HG03103 (cell line): ENCODE measurements at regions not wholly inside any gene's neighbourhood (a gene's known extent, or its start where the extent isn't known, plus 50 kb on each side); places are given as distances from the start of the nearest gene placed in this dataset.
"Not testable (repeated sequence)": the region's sequence is repeated elsewhere in the genome, so short reads cannot be mapped to it uniquely, and the experiment has no call there.

Experiments used
- ATAC-seq: cut with Tn5 transposase; IDR thresholded peaks from one replicate; pipeline ENCODE4 v1.9.1; 2021; ENCODE audit warnings: low read depth; ENCODE audit not compliant: unreplicated experiment

DNA sequence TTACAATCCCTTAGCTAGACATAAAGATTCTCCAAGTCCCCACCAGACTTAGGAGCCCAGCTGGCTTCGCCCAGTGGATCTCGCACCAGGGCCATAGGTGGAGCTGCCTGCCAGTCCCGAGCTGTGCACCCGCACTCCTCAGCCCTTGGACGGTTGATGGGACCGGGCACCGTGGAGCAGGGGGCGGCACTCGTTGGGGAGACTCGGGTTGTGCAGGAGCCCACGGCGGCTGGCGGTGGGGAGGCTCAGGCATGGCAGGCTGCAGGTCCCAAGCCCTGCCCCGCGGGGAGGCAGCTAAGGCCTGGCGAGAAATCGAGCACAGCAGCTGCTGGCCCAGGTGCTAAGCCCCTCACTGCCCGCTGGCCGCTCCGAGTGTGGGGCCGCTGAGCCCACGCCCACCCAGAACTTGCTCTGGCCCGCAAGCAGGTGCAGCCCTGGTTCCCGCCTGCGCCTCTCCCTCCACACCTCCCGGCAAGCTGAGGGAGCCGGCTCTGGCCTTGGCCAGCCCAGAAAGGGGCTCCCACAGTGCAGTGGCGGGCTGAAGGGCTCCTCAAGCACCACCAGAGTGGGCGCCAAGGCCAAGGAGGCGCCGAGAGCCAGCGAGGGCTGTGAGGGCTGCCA is 275.0 kb upstream of the PDE3A start:
- not testable (repeated sequence) for ATAC-seq

DNA sequence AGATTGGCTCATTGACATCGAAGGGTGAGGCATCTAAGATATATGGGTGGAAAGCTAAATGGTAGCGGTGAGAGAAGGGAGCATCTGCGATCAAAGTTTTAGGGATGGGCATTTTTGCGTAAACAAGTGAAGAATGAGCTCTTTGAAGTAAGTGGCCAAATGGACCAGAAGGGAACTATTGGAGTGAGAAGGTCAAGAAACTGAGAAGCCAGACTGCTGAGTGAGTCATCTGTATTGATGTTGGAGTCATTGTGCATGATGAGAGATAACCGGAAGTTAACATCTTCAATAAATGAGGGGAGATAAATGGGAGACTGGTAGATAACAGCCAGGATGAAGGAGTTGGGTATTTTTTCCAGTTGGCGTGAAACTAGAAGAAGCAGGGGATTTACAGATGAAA is 271.9 kb upstream of the PDE3A start:
- ATAC-seq, result no peak

DNA sequence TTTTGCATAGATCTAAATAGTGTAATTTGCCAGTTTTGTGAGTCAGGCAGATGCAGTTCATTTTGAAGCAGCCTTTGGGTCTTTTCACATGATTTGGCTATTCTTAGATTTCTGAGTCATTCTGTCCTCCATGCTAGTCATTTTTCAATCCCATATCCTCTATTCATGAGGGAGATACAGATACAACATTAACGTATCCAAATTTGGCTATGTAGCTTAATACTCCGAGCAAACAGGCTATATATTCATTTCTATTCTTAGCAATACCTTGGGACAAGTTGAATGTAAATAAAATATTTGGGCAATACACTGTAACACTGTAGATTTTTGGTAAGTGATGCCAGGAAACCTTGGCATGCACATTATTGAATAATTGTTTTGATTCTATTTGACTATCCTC is 270.7 kb upstream of the PDE3A start:
- no peak for ATAC-seq

DNA sequence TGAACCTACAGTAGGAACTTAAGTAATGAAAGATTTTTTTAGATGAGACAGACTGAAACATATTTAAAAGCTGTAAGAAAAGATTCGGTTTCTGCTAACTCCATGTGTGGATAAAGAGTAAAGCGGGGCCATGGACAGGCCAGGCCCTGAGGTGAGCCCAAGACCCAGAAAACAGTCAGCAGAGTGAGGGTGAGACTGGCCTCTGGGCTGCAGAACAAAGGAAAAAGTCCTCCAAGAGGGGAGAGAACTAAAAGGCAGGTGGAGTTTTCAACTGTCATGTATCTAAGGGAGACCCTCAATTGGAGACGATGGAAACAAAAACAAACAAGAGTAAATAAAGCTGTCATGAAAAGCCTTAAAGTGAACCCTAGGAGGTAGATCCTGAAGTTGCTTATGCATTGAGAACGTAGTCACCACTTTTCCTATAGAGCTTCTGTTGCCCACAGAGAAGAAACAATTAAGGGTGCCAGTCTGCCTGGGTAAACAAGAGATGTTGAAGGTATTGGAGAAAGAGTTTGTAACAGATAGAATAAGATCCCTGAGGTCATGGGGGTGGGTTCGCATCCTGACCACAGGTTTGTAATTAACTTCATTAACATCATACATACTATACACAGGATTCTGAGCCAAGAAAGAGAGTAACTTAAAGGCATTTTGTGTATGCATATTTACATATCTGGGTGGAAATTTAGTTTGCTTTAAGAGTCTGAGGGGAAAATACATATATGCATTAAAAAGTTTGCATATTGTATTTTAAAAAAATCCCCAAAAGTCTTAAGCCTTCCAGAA is 268.7 kb upstream of the PDE3A start:
- ATAC-seq, result no peak

DNA sequence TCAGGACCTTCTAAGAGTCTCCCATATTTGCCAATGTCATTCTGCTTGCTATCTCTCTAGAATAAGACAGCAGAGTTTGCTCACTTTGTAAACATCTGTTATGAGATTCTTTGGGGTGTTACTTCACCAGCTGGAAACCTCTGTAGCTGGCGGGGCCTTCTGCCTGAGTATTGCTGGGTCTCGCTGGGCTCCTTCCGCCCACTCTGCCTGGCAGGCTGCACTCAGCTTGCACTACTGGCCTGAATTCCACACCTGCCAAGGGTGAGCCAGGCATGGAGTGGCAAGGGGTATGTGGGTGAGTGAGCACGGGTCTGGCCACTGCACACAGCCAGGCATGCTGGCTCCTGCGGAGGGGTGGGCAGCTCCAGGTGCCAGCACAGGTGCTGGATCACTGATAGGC is 267.3 kb upstream of the PDE3A start:
- no peak for ATAC-seq

DNA sequence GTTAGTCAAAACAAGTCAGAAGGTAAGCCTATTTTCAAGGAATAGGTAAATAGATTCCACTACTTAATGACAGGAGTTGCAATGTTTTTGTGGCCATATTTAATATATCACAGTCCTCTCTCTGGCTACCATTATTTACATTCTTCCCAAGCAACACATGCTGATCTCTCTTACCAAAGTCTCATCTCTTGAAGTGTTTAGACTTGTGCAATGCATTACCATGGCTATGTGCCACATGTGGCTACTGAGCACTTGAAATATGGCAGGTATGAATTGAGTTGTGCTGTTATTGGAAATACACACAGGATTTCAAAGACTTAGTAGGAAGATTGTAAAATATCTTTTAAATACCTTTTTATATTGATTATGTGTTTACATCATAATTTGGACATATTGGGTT is 262.4 kb upstream of the PDE3A start:
- no peak for ATAC-seq

DNA sequence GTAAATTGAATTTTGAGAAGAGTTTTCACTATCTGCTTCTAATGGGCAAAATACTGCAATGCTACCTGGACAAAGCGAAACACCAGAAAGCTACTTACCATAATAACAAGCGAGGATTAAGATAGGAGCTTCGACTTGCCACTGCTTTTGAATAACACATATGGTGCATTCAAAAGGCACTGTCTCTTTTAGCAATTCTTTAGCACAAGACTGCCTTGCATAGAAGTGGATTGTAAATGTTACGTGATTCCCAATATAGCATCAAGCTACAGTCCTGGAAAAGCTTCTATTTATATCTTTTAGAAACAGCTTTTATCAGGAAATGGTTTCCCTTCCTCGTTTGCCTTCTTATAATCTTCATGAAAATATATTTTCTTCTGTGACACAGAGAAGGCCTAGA is 258.7 kb upstream of the PDE3A start:
- no peak for ATAC-seq

DNA sequence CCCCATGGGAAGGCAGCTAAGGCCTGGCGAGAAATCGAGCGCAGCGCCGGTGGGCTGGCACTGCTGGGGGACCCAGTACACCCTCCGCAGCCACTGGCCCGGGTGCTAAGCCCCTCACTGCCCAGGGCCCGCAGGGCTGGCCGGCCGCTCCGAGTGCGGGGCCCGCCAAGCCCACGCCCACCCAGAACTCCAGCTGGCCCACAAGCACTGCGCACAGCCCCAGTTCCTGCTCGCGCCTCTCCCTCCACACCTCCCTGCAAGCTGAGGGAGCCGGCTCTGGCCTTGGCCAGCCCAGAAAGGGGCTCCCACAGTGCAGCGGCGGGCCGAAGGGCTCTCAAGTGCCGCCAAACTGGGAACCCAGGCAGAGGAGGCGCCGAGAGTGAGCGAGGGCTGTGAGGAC is 253.0 kb upstream of the PDE3A start:
- not testable (repeated sequence) for ATAC-seq

DNA sequence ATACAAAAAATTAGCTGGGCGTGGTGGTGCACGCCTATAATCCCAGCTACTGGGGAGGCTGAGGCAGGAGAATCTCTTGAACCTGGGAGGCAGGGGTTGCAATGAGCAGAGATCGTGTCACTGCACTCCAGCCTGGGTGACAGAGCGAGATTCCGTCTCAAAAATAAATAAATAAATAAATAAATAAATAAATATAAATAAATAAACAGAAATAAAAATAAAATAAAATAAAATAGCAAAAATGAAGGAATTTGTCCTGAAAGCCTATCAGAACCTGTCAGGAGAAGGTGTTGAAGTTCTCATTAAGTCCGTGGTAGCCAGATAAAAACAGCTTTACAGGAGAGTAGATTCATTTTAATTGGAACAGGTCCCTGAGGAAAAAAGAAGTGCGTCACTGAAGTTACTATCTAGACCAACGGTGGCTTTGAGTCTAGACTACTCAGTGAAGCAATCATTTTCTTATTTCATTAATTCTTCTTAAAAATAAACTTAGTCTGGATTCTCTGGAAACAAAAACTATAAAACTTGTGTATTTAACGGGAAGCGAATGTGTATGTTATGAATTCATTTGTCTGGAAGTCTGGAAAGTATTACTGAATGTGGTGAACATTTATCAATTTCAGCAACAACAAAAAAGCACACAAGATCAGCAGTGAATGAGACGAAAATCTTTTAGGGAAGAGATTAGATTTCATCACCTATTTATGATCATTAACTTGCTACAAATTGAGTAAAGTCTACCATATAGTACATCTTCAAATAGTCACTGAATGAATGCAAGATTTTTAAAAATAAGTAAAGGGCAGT is 248.5 kb upstream of the PDE3A start:
- ATAC-seq, result no peak

DNA sequence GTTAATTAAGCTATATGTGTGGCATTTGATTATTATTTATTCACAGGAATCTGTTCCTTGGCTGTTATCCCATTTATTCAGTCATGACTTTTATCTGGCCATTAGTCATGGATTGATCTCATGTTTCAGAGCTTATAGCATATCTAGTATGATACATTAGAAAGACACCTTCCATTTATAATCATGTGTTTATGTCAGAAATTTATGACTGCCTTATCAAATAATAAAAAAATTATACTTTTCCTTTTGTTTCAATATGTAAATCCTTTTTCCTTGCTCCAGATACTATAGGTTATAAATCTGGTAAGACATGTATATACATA is 248.0 kb upstream of the PDE3A start:
- no peak for ATAC-seq

DNA sequence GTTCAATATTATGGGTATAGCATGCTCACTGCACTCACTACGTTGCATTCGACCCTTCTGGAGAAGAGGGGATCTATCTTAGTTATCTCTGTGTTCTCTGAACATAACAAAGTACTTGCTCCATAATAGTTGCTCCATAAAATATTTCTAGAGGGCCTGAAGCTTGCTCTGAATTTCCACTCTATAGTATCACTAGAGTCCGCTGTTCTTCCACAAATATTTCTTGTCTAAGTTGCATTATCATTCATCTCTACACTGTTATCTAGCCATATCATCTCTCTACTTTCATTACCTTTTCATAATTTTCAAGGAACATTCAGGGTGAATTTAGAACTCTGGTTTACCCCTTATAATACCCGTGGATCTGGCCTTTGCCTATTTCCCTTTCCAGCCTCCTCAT is 246.1 kb upstream of the PDE3A start:
- ATAC-seq, result no peak

DNA sequence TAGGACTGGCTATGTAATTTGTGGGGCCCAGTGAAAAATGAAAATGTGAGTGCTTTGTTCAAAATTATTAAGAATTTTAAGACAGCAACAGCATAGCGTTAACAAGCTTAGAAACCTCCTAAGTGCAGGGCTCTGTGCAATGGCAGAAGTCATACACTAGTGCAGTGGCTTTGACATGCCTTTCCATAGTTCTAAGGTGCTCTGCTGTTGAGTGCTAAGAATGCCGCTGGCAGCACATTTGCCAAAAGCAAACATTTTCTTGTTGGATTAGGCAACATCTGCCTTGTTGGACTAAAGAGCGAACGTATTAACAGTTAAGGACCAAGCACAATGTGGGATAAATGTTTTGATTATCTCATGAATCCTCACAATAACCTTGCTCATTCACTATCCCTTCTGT is 244.9 kb upstream of the PDE3A start:
- no peak for ATAC-seq

DNA sequence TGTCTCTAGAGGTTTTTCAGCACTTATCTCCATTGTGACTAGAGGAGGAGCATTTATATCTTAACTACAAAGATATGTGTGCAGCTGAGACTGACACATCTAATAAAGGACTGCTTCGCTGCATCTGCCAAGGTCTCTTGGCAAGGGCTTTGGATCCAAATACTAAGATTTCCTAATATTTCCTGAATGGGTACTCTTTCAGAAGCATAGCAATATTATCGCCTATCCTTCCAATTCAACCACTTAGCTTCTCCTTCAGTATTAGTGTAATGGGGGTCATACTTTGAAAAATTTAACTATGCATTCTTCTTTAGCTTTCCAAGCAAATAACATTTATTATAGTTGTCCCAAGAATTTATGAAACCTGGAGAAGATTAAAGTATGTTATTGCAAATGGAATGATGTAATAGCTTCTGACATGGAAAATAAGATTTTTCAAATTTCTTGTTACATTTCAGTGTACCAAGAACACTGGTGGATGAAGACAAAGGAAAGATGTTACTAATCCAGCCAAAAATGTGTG is 243.0 kb upstream of the PDE3A start:
- ATAC-seq, result no peak

DNA sequence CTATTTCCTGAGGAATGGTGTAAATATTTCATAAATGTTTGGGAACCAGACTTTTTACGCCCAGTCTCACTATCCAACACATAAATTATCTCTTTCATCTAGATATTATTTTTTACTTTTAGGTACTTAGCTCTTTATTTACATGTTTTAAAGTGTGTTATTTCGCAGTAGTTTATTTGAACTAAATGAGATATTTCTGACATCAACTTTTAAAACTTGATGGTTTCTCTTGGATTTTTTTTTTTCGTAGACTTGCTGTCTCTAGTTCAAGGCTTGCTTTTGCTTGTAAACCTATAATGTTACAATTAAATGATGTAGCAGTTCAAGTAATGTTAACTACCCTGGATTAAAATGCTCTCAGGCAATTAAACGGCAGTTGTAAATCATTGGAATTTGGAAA is 241.7 kb upstream of the PDE3A start:
- no peak for ATAC-seq

DNA sequence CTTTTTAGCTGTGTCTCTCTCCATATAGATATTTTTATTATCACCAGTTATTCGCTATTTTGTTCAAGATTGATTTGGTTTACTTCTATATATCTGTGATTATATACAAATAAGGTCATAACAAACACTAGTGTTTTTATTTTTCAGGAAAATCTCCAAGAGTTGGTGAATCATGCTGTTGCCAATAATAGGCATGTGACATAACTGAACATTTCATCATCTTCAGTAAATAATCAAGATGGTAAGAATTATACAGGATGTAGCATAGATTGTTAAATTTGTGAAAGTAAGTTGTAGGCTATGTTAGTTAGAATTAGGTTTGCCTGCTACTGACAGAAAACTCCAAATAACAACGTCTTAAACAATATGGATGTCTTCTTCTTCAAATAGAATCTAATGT is 240.9 kb upstream of the PDE3A start:
- no peak for ATAC-seq

DNA sequence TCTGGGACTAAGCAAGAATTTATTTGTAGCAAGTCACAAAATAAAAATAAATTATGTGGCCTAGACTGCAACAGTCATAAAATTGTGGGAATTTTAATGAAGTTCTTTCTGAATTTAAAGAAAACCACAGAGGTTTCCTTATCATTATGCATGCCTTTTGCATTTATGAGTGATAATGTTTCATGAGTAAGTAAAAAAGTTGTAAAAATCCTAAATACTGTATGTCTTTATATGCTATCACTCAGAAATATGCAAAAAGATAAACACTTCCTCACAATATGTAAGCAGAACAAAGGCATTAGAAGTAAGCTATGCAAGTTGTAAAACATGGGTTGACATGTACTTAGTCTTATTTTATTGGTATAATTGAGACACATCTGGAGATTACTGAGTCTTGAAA is 239.4 kb upstream of the PDE3A start:
- ATAC-seq, result no peak

DNA sequence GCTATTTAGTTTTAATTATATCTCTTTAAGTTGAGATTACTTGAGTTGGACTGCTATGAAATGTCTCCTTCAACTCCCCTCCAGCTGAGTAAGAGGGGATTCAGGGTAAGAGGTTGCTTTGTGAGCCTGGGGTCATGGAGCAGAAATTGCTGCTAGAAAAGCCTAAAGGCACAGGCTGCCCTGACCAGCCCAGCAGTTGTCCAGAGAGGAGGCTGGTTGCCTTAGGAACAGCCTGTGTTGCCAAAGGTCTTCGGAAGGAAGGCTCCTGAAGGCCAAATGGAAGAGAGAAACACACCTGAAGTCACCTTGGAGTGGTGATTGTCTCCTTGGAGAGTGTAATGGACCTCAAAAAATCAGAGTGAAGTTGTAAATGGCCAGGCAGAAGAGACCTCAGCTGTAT is 235.5 kb upstream of the PDE3A start:
- ATAC-seq, result no peak

DNA sequence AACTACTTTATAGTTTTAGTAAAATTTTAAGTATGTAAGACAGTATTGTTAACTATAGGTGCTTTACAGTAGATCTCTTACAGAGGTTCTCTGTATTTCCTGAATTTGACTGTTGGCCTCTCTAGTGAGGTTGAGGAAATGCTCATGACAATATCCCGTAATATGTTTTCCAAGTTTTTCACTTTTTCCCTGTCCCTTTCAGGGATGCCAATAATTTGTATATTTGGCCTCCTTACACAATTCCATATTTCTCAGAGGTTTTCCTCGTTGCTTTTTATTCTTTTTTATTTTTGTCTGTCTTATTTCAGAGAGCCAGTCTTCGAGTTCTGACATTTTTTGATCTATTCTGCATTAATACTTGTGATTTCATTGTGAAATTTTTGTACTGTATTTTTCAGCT is 233.7 kb upstream of the PDE3A start:
- no peak for ATAC-seq

DNA sequence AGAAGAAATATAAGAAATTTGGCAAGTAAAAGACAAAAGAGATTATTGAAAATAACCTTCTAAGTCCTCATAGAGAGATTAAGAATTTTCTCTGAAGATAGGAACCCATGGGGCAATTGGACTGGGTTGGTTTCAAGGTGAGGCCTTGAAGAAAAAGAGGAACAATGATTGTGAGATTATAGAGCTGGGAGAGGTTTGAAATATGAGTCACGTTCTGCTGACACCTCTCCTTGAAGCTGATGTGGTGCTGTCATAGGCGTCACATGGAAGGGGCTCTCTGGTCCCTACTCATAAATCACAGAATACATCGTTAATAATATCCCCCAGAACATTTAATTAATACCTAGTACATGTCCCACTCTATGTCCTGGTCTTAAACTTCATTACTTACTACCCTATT is 227.6 kb upstream of the PDE3A start:
- no peak for ATAC-seq

DNA sequence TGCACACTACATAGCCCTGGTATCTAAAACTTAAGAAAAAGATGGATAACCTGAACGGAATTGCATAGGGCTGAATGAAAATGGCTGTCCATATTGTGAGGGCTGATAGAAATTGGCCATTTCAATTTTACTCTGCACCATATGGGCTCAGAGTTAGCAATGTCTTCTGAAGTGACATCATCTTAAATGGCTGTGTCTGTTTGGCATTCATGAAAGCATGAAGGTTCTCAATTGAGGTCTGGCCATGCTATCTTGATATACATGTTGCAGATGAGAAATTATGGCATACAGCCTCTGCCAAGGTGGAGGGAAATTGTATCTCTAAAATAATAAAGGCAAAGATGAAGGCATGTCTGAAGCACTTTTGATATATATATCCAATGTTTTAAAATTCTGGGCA is 226.0 kb upstream of the PDE3A start:
- ATAC-seq, result no peak

DNA sequence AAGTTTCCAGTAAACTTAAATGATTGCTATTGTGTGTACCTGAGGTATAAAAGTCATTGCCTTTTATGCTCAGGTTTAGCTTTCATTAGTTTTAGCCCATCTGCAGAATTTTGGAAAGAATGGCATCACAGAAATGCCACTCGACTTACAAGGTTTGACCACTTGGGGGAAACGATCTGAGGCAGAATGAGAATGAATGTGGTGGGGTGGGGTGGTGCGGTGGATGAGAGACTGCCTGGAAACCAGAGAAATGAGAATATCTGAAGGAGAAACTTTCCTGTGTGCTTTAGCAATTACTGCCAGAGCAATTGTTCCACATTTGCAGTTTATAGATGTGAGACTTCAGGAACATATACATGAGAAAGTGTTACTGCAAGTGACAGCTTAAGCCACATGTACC is 225.4 kb upstream of the PDE3A start:
- no peak for ATAC-seq

DNA sequence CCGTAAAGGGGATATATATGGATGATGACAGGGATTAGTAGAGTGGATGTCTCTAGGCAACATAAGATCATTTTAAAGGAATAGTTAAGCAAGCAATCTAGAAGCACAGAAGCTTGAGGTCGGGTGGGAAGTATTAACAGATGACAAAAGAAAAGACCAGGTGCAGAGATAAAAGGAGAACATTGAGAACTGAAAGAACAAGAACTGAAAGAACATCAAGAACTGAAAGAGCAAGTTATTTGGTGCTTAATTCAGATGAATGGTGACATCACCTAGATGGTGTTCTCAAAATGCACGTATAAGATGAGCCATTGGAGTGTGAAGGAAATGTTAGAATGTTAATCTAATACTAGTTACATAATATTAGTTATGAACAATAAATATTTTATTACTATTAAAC is 224.0 kb upstream of the PDE3A start:
- ATAC-seq, result no peak
